Iris pigment epithelial cell (primary cell): ENCODE measurements at regions not wholly inside any gene's neighbourhood (a gene's known extent, or its start where the extent isn't known, plus 50 kb on each side); places are given as distances from the start of the nearest gene placed in this dataset.
"Not testable (repeated sequence)": the region's sequence is repeated elsewhere in the genome, so short reads cannot be mapped to it uniquely, and the experiment has no call there.

ENCODE experiments used
- DNase-seq: peaks from one replicate; pipeline ENCODE4 v3.0.0-alpha.2; 2011; ENCODE audit warnings: low read depth

GRCh38 chr2:36302911-36303310 lies 52.7 kb upstream of the CRIM1 start:
- DNase-seq = no peak

- no peak for DNase-seq
Observed at GRCh38 chr2:36301843-36302242, 53.7 kb upstream of the CRIM1 start.

GRCh38 chr2:36300697-36301096 lies 54.9 kb upstream of the CRIM1 start:
- no peak for DNase-seq

- no peak for DNase-seq
Observed at GRCh38 chr2:36296798-36297197, 58.8 kb upstream of the CRIM1 start.

- DNase-seq = no peak
Observed at GRCh38 chr2:36294316-36294721, 61.3 kb upstream of the CRIM1 start.

- DNase-seq = no peak
Observed at GRCh38 chr2:36290306-36290856, 65.2 kb upstream of the CRIM1 start.

GRCh38 chr2:36289731-36290130 lies 65.8 kb upstream of the CRIM1 start:
- no peak for DNase-seq

- DNase-seq = peak; percentile 73
Observed at GRCh38 chr2:36287363-36288275, 68.0 kb upstream of the CRIM1 start.

GRCh38 chr2:36279506-36279905 lies 76.1 kb upstream of the CRIM1 start:
- DNase-seq = not testable (repeated sequence)

GRCh38 chr2:36277881-36278523 lies 77.6 kb upstream of the CRIM1 start:
- DNase-seq = peak; percentile 24

GRCh38 chr2:36277146-36277808 lies 78.3 kb upstream of the CRIM1 start:
- DNase-seq = peak; percentile 96

- DNase-seq = no peak
Observed at GRCh38 chr2:36271266-36271665, 84.3 kb upstream of the CRIM1 start.

GRCh38 chr2:36270758-36271157 lies 84.8 kb upstream of the CRIM1 start:
- no peak for DNase-seq

- DNase-seq = no peak
Observed at GRCh38 chr2:36267194-36267593, 88.4 kb upstream of the CRIM1 start.

GRCh38 chr2:36266536-36267121 lies 88.9 kb upstream of the CRIM1 start:
- DNase-seq = no peak

- no peak for DNase-seq
Observed at GRCh38 chr2:36262581-36262980, 93.0 kb upstream of the CRIM1 start.

- no peak for DNase-seq
Observed at GRCh38 chr2:36255863-36256262, 99.7 kb upstream of the CRIM1 start.

- no peak for DNase-seq
Observed at GRCh38 chr2:36253086-36253485, 102.5 kb upstream of the CRIM1 start.

GRCh38 chr2:36246320-36246990 lies 109.1 kb upstream of the CRIM1 start:
- peak; percentile 16 for DNase-seq

GRCh38 chr2:36245651-36246050 lies 109.9 kb upstream of the CRIM1 start:
- DNase-seq = no peak

GRCh38 chr2:36238106-36238505 lies 117.5 kb upstream of the CRIM1 start:
- no peak for DNase-seq

- DNase-seq = no peak
Observed at GRCh38 chr2:36235882-36236281, 119.7 kb upstream of the CRIM1 start.
